Stimulated activated CD8-positive, alpha-beta memory T cell treated with anti-CD3 and anti-CD28 coated beads, Interleukin-12 subunit alpha, Interleukin-12 subunit beta, amount 100 ng/mL, for 24 hours (primary cell): ENCODE measurements at regions not wholly inside any gene's neighbourhood (a gene's known extent, or its start where the extent isn't known, plus 50 kb on each side); places are given as distances from the start of the nearest gene placed in this dataset.
"Not testable (repeated sequence)": the region's sequence is repeated elsewhere in the genome, so short reads cannot be mapped to it uniquely, and the experiment has no call there.

Source experiments
- DNase-seq: peaks from one replicate; pipeline ENCODE4 v3.0.0-alpha.2; 2020; ENCODE audit errors: extremely low read depth

- DNase-seq = no peak
These were observed 111.6 kb upstream of the KLF14 start for GRCh38 chr7:130845581-130846085.

- DNase-seq = no peak
These were observed 115.6 kb upstream of the KLF14 start for GRCh38 chr7:130849604-130850003.

- DNase-seq = no peak
These were observed 116.9 kb upstream of the KLF14 start for GRCh38 chr7:130850956-130851355.

- no peak for DNase-seq
These were observed 118.9 kb upstream of the KLF14 start for GRCh38 chr7:130852867-130853266.

GRCh38 chr7:130853503-130854279 is 119.7 kb upstream of the KLF14 start:
- no peak for DNase-seq

GRCh38 chr7:130854481-130854880 is 120.5 kb upstream of the KLF14 start:
- DNase-seq = no peak

- DNase-seq = no peak
These were observed 122.9 kb upstream of the KLF14 start for GRCh38 chr7:130856866-130857265.

- not testable (repeated sequence) for DNase-seq
These were observed 126.8 kb upstream of the KLF14 start for GRCh38 chr7:130860832-130861231.

- DNase-seq = no peak
These were observed 131.6 kb upstream of the KLF14 start for GRCh38 chr7:130865408-130866236.

GRCh38 chr7:130867039-130867438 is 133.0 kb upstream of the KLF14 start:
- no peak for DNase-seq

GRCh38 chr7:130867581-130868136 is 133.7 kb upstream of the KLF14 start:
- no peak for DNase-seq

GRCh38 chr7:130868139-130868538 is 134.1 kb upstream of the KLF14 start:
- DNase-seq = no peak

- no peak for DNase-seq
These were observed 135.9 kb upstream of the KLF14 start for GRCh38 chr7:130869918-130870317.

- DNase-seq = no peak
These were observed 138.3 kb upstream of the KLF14 start for GRCh38 chr7:130872341-130872740.

GRCh38 chr7:130872756-130873448 is 138.9 kb upstream of the KLF14 start:
- no peak for DNase-seq

GRCh38 chr7:130874071-130874915 is 140.3 kb upstream of the KLF14 start:
- no peak for DNase-seq

- no peak for DNase-seq
These were observed 141.3 kb upstream of the KLF14 start for GRCh38 chr7:130875265-130875741.

- DNase-seq = no peak
These were observed 141.9 kb upstream of the KLF14 start for GRCh38 chr7:130875901-130876300.

- no peak for DNase-seq
These were observed 143.4 kb upstream of the KLF14 start for GRCh38 chr7:130877236-130877990.

GRCh38 chr7:130877991-130878305 is 143.9 kb upstream of the KLF14 start:
- DNase-seq = no peak
